Astrocyte (in vitro differentiated cells and primary cell): ENCODE measurements at regions not wholly inside any gene's neighbourhood (a gene's known extent, or its start where the extent isn't known, plus 50 kb on each side); places are given as distances from the start of the nearest gene placed in this dataset.

Experiments
- EZH2 ChIP-seq: IDR thresholded peaks from 2 replicates; pipeline ENCODE4 v1.6.1; 2012; ENCODE audit warnings: mild to moderate bottlenecking, low read length, inconsistent platforms; ENCODE audit not compliant: insufficient read depth
- TF ChIP-seq, protein P1 (sequence below): IDR thresholded peaks from 2 replicates; pipeline ENCODE4 v1.5.1; 2011; ENCODE audit warnings: low read depth, mild to moderate bottlenecking, inconsistent platforms, low read length, moderate library complexity; ENCODE audit not compliant: insufficient read depth

DNA sequence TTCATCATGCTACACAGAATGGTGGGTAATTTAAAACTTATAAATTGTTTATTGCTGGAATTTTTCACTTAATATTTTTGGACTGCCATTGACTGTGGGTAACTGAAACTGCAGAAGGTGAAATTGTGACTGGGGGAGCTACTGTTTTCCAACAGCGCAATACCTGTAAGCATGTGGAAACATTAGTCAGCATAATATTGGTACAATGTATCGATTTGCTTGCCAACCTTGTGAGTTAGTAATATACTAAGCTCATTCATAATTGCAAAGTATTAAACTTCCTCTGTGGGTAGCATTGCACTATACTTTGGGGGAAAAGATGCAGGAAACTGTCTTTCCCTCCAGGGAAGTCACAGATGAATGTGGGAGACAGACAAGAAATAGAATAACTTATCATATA lies 766.5 kb downstream of the HDGFL1 start:
- TF ChIP-seq, protein P1, sequence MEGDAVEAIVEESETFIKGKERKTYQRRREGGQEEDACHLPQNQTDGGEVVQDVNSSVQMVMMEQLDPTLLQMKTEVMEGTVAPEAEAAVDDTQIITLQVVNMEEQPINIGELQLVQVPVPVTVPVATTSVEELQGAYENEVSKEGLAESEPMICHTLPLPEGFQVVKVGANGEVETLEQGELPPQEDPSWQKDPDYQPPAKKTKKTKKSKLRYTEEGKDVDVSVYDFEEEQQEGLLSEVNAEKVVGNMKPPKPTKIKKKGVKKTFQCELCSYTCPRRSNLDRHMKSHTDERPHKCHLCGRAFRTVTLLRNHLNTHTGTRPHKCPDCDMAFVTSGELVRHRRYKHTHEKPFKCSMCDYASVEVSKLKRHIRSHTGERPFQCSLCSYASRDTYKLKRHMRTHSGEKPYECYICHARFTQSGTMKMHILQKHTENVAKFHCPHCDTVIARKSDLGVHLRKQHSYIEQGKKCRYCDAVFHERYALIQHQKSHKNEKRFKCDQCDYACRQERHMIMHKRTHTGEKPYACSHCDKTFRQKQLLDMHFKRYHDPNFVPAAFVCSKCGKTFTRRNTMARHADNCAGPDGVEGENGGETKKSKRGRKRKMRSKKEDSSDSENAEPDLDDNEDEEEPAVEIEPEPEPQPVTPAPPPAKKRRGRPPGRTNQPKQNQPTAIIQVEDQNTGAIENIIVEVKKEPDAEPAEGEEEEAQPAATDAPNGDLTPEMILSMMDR = no peak
- no peak for TF ChIP-seq EZH2
